Activated CD8-positive, alpha-beta memory T cell treated with anti-CD3 and anti-CD28 coated beads, Interleukin-2, amount 10 ng/mL, durations not matched to agents 7 days and 5 days (primary cell): ENCODE measurements at regions not wholly inside any gene's neighbourhood (a gene's known extent, or its start where the extent isn't known, plus 50 kb on each side); places are given as distances from the start of the nearest gene placed in this dataset.

Experiments used
- ATAC-seq: fragments of 150-1000 bp; cut with Tn5 transposase; one replicate; pipeline ENCODE4 v1.10.0; 2021; ENCODE audit warnings: moderate library complexity
- CTCF ChIA-PET: fragments of 350-600 bp; sonication (Branson Sonifier 250); formaldehyde crosslinking; loops from one replicate; lab custom pipeline; 2021; ENCODE audit warnings: antibody characterized with exemption; lab: Charles Lee
- DNase-seq: peaks from one replicate; pipeline ENCODE4 v3.0.0-alpha.2; 2020
- H3K27ac Mint-ChIP-seq: one replicate; pipeline ENCODE4 v1.8.0; 2021; ENCODE audit warnings: mild to moderate bottlenecking, mixed read lengths
- H3K27me3 Mint-ChIP-seq: one replicate; pipeline ENCODE4 v1.8.0; 2021; ENCODE audit warnings: mixed read lengths
- H3K36me3 Mint-ChIP-seq: one replicate; pipeline ENCODE4 v1.8.0; 2021; ENCODE audit warnings: mild to moderate bottlenecking, mixed read lengths
- H3K4me1 Mint-ChIP-seq: one replicate; pipeline ENCODE4 v1.8.0; 2021; ENCODE audit warnings: mixed read lengths
- H3K4me3 Mint-ChIP-seq: one replicate; pipeline ENCODE4 v1.8.0; 2021; ENCODE audit warnings: mild to moderate bottlenecking, moderate library complexity, mixed read lengths
- H3K9me3 Mint-ChIP-seq: one replicate; pipeline ENCODE4 v1.8.0; 2022; ENCODE audit warnings: low read depth, mixed read lengths

DNA sequence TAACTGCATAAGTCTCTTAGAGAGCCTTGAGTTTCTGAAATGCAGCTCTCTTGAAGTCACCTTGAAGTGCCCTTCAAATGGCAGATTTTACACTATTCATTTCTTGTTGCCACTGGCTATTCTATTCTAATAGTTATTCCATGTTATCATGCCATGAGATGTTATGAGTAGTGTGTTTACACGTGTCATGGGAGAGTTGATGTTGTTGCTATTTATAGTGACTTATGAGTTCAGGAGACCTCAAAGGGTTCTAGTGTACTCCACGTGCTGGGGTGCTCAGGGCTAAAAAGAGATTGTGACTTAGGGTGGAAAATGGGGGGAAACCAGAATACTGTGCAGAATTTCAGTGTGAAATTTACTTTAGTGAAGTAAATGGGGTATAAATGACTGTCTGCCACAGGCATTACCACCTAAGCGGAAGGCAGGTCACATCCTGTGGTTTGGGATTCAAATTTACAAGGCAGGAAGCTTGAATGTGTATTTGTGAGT is 77.1 kb upstream of the SLC4A4 start:
- DNase-seq (peak; percentile 54), ATAC-seq (no peak)
- Mint-ChIP-seq H3K27me3 (peaks cover 4% of the 10 kb centered on the region), H3K4me3 (no peak overlapping the region), H3K36me3 (no peaks in the 10 kb centered on the region), H3K9me3 (no peaks in the 10 kb centered on the region), H3K4me1 (peaks cover 9% of the 10 kb centered on the region), H3K27ac (no peak overlapping the region)
- CTCF ChIA-PET = no interaction called here

DNA sequence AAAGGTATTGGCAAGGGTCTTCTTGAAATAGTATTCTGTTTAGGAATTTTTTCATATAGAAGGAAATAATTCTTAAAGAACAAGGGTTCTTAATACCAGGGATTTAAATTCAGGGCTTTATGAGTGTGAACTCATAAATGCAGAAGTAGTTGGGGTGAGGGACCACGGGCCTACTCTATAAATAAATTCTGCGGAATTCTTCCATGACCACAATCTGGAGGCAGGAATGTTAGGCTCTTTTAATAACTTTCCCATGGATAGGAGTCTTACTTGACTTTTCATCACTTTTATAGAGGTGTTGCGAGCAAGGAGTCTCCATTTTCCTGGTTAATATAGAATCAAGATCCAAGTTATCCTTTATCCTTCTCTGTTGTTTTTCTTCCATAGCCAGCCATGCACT is 76.7 kb upstream of the SLC4A4 start:
- H3K4me3 Mint-ChIP-seq = no peak overlapping the region

DNA sequence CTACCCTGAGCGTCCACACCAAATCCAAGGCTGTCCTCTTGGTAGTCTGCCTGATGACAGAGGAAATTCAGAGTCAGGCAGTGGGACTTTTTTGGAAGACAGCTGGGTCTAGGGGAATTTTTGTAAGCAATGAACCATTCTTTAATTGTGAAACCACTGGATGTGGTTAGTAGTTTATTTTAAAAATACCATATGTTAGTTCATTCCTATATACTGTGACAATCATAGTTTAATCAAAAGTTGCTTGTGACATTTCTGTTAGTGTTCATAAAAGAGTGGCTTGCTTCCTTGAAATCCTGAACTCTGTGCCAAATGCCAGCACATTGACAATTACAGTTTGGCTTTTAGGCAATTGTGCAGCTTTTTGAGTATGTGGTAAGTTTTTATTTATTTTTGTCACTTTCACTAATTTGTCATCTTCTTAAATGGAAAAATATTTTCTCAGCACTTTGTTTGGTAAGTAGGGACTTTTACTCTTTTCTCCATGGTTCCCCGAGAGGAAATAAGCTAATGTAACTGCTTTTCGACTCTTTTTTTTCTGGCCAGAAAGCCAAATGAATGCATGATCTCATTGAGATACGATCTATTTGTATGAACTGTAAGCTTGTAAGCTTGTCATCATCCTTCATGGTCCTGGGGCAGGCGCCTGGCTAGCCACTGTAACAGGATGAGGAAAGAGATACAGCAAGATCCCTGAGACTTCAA is 72.6 kb upstream of the SLC4A4 start:
- CTCF ChIA-PET = no interaction called here
- ATAC-seq (no peak), DNase-seq (no peak)
- Mint-ChIP-seq H3K27me3 (peaks cover under 1% of the 10 kb centered on the region), H3K27ac (no peak overlapping the region), H3K4me3 (no peak overlapping the region), H3K36me3 (no peaks in the 10 kb centered on the region), H3K4me1 (peaks cover 9% of the 10 kb centered on the region), H3K9me3 (no peaks in the 10 kb centered on the region)

More for the DNA sequence above, 76.7 kb upstream of the SLC4A4 start:
- Mint-ChIP-seq H3K9me3 (no peaks in the 10 kb centered on the region), H3K27ac (no peak overlapping the region), H3K36me3 (no peaks in the 10 kb centered on the region), H3K27me3 (peaks cover 4% of the 10 kb centered on the region), H3K4me1 (peaks cover 9% of the 10 kb centered on the region)
- ATAC-seq (no peak), DNase-seq (no peak)
- CTCF ChIA-PET = no interaction called here

DNA sequence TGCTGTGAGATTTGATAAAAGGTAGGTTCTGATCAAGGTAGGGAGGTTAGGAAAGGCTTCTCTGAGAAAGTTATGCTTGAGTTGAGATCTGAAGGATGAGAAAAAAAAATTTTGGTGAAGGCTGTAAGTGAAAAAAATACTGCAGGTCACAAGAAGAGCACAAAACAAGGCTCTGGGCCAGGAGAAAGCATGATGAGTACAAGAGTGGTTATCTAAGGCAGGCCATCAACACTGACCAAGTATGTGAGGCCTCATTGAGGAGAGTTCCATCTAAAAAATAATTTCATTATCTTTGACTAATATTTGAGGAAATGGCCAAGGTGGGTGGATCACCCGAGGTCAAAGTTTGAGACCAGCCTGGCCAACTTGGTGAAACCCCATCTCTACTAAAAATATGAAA is 71.6 kb upstream of the SLC4A4 start:
- CTCF ChIA-PET = interaction anchor here (0.7 kb wide), 1 partner anchor 83 kb away, joined by 4 read pairs; no protein-coding TSS in a partner anchor
- peaks cover 3% of the 10 kb centered on the region for H3K4me1 Mint-ChIP-seq
- H3K4me3 Mint-ChIP-seq = no peak overlapping the region
- no peaks in the 10 kb centered on the region for H3K27me3 Mint-ChIP-seq
- no peak for ATAC-seq
- no peak for DNase-seq
- no peak overlapping the region for H3K27ac Mint-ChIP-seq
- no peaks in the 10 kb centered on the region for H3K36me3 Mint-ChIP-seq
- H3K9me3 Mint-ChIP-seq = no peaks in the 10 kb centered on the region

DNA sequence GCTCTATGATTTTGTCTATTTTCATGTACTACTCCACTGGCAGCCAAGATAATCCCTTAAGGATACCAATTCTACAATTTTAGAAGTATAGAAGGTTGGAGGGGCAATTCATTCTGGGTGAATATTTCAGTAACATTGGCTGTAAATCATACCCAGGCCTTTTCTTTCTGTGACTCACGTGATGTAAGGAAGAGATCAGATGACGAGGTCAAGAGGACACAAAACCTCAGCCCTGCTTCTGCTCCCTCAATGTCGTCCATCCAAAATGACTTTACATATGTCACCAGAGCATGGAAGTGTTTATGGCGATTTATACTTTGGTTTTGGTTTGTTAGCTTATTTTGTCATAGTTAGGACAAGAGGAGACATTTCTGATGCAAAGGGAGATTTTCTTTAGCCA is 70.7 kb upstream of the SLC4A4 start:
- Mint-ChIP-seq H3K27ac (no peak overlapping the region), H3K36me3 (no peaks in the 10 kb centered on the region), H3K4me1 (no peaks in the 10 kb centered on the region), H3K9me3 (no peaks in the 10 kb centered on the region), H3K4me3 (no peak overlapping the region), H3K27me3 (no peaks in the 10 kb centered on the region)
- ATAC-seq = no peak
- CTCF ChIA-PET = interaction anchor here (0.7 kb wide), 2 partner anchors 68 to 84 kb away, joined by 4 read pairs; no protein-coding TSS in a partner anchor
- DNase-seq = no peak

DNA sequence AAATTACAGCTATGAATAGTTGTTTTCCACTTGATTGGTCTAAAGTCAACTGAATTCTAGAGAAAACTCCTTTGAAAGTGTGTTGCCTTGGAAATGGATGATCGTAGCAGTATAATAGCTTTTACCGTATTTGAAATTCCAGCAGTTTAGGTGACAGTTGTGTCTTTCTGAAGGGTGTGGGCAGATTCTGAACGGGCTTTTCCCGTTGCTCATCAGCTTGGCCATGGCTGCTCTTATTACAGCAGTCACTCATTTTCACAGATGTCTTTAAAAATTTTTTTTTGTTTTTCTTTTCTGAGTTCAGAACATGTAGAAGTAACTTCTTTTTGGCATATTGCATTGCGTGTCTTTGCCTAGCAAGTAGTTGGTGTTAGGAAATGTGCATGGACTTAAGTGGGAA is 69.6 kb upstream of the SLC4A4 start:
- Mint-ChIP-seq H3K9me3 (no peaks in the 10 kb centered on the region), H3K4me3 (no peak overlapping the region), H3K36me3 (no peaks in the 10 kb centered on the region), H3K27ac (no peak overlapping the region), H3K27me3 (no peaks in the 10 kb centered on the region), H3K4me1 (no peaks in the 10 kb centered on the region)
- ATAC-seq (no peak), DNase-seq (no peak)
- CTCF ChIA-PET = interaction anchor here (1.3 to 1.5 kb wide), 3 partner anchors 16 to 260 kb away, joined by 3 to 4 read pairs (median 3); no protein-coding TSS in a partner anchor

DNA sequence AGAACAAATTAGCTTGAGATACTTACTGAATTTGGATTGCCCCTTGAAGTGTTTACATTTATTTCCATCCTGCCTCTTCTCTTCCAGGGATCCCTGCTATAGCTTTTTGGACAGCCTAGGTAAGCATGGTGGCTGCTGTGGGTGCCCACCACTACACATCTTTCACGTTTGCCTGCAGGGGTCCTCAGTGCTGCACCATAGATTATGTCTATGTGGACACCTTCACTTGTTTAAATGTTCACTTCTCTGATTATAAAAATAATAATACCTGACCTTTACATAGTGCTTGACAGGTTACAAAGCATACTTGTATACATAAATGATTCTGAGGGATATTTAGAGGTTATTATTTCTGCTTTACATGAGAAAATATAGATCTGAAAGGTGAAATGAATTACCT is 67.9 kb upstream of the SLC4A4 start:
- Mint-ChIP-seq H3K4me1 (peaks cover 10% of the 10 kb centered on the region), H3K27ac (no peak overlapping the region), H3K36me3 (no peaks in the 10 kb centered on the region), H3K4me3 (no peak overlapping the region), H3K9me3 (no peaks in the 10 kb centered on the region), H3K27me3 (no peaks in the 10 kb centered on the region)
- DNase-seq = peak; percentile 52
- ATAC-seq = peak; percentile 67
- CTCF ChIA-PET = interaction anchor here (1.2 to 1.8 kb wide), 4 partner anchors 10 to 441 kb away, joined by 3 to 6 read pairs (median 3); no protein-coding TSS in a partner anchor

DNA sequence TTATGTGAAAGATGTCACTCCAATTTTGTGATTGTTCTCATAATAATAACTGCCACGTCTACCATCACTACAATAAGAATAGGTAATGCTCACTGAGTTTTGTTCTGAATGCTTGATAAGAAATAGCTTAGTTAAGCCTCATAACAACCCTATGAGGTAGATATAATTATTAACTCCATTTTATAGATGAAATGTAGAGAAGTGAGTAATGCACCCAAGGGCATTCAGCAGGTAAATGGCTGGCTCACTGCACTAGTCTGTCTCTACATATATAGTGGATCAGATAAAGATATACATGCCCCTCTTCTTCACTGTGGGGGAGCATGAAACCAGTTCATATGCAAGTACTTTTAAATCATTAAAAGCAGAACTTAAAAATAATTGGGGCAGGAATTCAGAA is 65.8 kb upstream of the SLC4A4 start:
- Mint-ChIP-seq H3K27ac (no peak overlapping the region), H3K27me3 (no peaks in the 10 kb centered on the region), H3K4me3 (no peak overlapping the region), H3K4me1 (peaks cover 10% of the 10 kb centered on the region), H3K9me3 (no peaks in the 10 kb centered on the region), H3K36me3 (no peaks in the 10 kb centered on the region)
- CTCF ChIA-PET = no interaction called here
- no peak for DNase-seq
- ATAC-seq = no peak

DNA sequence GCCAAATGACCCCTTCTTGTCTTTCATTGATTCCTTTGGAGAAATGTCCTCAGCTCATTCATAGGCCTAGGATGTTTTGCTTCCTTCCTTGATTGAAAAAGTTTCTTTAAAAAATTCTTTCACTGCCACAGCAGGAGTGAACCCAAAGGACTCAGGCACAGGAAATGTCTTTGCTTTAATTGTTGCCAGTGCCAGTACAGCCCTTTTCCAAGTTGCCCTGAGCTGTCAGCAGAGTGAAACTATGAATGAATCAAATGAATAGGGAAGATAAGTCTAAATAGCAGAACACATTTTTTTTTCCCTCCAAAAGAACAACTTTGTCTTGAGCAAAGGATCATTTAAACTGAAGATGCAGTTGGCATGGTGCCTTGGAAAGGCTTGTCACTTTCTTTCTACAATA is 63.8 kb upstream of the SLC4A4 start:
- DNase-seq = no peak
- H3K27ac Mint-ChIP-seq = no peak overlapping the region
- no peaks in the 10 kb centered on the region for H3K9me3 Mint-ChIP-seq
- no peaks in the 10 kb centered on the region for H3K27me3 Mint-ChIP-seq
- H3K36me3 Mint-ChIP-seq = no peaks in the 10 kb centered on the region
- no peak overlapping the region for H3K4me3 Mint-ChIP-seq
- ATAC-seq = no peak
- peaks cover 10% of the 10 kb centered on the region for H3K4me1 Mint-ChIP-seq
- CTCF ChIA-PET = interaction anchor here (0.9 kb wide), 1 partner anchor 17 kb away, joined by 3 read pairs; no protein-coding TSS in a partner anchor

DNA sequence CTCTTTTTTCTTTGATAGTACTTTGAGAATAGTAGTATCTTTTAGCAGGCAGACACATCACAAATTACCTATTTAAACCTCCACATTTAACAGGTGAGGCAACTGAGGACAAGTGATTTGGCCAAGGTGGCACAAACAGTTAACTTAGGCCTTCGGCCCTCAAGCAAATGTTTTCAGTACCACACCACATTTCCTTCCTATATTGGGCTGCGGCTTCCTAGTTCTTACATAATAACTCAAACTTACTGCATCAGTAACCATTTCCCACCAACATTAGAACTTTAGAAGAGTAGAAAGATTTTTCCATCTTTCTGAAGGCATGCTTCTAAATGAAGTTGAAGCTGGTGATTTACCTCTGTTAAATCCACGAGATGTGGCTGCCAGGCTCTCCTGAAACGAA is 63.2 kb upstream of the SLC4A4 start:
- Mint-ChIP-seq H3K4me1 (peaks cover 10% of the 10 kb centered on the region), H3K27me3 (no peaks in the 10 kb centered on the region), H3K9me3 (no peaks in the 10 kb centered on the region), H3K36me3 (no peaks in the 10 kb centered on the region), H3K4me3 (no peak overlapping the region), H3K27ac (no peak overlapping the region)
- CTCF ChIA-PET = interaction anchor here (0.9 kb wide), 1 partner anchor 16 kb away, joined by 3 read pairs; no protein-coding TSS in a partner anchor
- DNase-seq (no peak), ATAC-seq (no peak)

DNA sequence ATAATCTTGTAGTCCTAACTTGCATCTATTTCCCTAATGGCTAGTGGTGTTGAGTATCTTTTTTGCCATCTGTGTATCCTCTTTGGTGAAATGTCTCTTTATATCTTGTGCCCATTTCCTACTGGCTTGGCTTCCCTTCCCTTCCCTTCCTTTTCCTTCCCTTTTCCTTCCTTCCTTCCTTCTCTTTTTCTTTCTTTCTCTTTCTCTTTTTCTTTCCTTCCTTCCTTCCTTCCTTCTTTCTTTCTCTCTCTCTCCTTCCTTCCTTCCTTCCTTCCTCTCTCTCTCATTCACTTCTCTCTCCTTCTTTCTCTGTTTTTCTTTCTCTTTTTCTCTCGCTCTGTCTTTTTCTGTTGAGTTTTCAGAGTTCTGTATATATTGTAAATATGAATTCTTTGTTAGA is 61.5 kb upstream of the SLC4A4 start:
- Mint-ChIP-seq H3K9me3 (no peaks in the 10 kb centered on the region), H3K36me3 (no peaks in the 10 kb centered on the region), H3K4me3 (no peak overlapping the region), H3K27ac (no peak overlapping the region), H3K27me3 (no peaks in the 10 kb centered on the region), H3K4me1 (peaks cover 10% of the 10 kb centered on the region)
- ATAC-seq = no peak
- CTCF ChIA-PET = no interaction called here
- DNase-seq = no peak

DNA sequence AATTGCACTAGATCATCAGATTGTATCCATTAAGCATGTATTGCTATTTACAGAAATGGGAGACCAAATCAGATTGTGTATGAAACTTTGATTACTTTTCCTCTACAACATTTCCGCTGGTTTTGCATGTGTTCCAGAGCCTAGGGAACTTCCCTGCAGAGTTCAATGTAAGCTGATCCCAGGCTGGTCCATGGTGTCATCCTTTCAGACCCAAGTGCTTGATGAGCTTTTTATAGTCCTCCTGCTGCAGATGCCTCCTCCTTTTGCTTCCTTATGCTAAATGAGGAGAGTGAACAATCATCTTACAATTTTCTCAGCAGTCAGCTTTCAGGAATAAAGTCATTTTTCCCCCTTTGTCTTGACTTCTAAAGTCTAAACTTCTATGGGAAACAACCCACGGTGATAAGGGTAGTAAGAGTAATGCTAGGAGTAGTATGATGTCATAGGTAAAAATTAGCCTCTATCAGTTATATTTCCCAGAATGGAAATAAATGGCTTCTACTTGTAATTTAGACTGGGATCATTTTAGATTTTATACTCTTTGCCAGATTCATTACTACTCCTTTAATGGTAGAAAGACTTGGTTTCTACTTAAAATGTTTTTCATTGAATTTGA is 55.1 kb upstream of the SLC4A4 start:
- peaks cover 2% of the 10 kb centered on the region for H3K27me3 Mint-ChIP-seq
- CTCF ChIA-PET = no interaction called here
- H3K4me1 Mint-ChIP-seq = no peaks in the 10 kb centered on the region
- no peaks in the 10 kb centered on the region for H3K9me3 Mint-ChIP-seq
- H3K4me3 Mint-ChIP-seq = no peak overlapping the region
- H3K36me3 Mint-ChIP-seq = no peaks in the 10 kb centered on the region
- no peak for ATAC-seq
- H3K27ac Mint-ChIP-seq = no peak overlapping the region
- DNase-seq = no peak

DNA sequence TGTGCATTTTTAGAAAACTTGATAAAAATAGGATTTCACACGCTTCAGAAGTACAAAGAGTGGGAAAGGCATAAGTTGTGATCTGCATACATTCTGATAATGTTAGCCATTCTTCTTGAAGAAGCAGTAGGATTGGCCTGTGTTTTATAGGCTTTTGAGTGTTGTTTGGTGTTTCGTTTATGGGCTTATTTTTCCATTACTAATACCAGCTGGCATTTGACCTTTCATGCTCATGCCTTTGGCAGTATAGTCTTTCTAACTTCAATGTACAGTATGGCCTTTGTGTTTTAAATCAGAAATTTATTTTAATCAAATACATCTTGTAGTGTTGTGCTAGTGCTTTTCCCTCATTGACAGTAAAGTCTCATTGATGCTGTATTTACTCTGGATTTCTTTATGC is 51.5 kb upstream of the SLC4A4 start:
- Mint-ChIP-seq H3K27me3 (peaks cover 4% of the 10 kb centered on the region), H3K4me1 (no peaks in the 10 kb centered on the region), H3K27ac (no peak overlapping the region), H3K9me3 (no peaks in the 10 kb centered on the region), H3K4me3 (no peak overlapping the region), H3K36me3 (no peaks in the 10 kb centered on the region)
- ATAC-seq (no peak), DNase-seq (no peak)
- CTCF ChIA-PET = no interaction called here

DNA sequence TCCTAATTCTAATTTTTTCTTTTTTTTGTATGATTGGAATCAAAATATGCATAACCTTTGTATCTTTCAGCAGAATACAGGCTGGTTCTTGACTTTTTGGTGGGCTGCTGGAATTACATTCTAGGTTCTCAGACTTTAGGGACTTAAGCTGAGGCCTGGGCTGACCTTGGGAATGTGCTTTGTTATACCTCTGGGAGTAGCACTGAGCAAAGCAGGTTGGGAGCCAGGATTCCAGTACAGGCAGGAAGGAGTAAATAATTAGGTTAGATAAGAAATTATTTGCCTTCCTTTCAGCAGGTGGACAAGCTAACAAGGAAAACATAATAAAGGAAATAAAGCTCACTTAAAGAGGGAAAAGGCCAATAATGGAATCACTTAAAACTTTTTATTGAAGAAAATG is 49.9 kb upstream of the SLC4A4 start:
- no peak for ATAC-seq
- no peak for DNase-seq
- H3K27ac Mint-ChIP-seq = no peak overlapping the region
- peaks cover 2% of the 10 kb centered on the region for H3K27me3 Mint-ChIP-seq
- no peaks in the 10 kb centered on the region for H3K4me1 Mint-ChIP-seq
- no peaks in the 10 kb centered on the region for H3K9me3 Mint-ChIP-seq
- H3K36me3 Mint-ChIP-seq = no peaks in the 10 kb centered on the region
- CTCF ChIA-PET = no interaction called here
- H3K4me3 Mint-ChIP-seq = no peak overlapping the region
